Bronchial epithelial cell (primary cell): ENCODE measurements at regions not wholly inside any gene's neighbourhood (a gene's known extent, or its start where the extent isn't known, plus 50 kb on each side); places are given as distances from the start of the nearest gene placed in this dataset.
"Not testable (repeated sequence)": the region's sequence is repeated elsewhere in the genome, so short reads cannot be mapped to it uniquely, and the experiment has no call there.

Experiments
- DNase-seq: peaks from one replicate; pipeline ENCODE4 v3.0.0-alpha.2; 2010; ENCODE audit warnings: low read depth
- FAIRE-seq: peaks from 2 replicates; lab custom pipeline; 2011; peaks lifted over from hg19 to GRCh38; lab: Jason Lieb, UNC
- H3K27me3 ChIP-seq: 2 replicates; pipeline ENCODE4 v1.5.1; 2011; ENCODE audit warnings: low read length; ENCODE audit not compliant: control insufficient read depth, insufficient read depth
- H3K36me3 ChIP-seq: 2 replicates; pipeline ENCODE4 v1.5.1; 2011; ENCODE audit warnings: low read length; ENCODE audit not compliant: control insufficient read depth, insufficient read depth
- H3K4me3 ChIP-seq: 2 replicates; pipeline ENCODE4 v1.5.1; 2011; ENCODE audit warnings: mild to moderate bottlenecking, low read depth, low read length, control low read depth
- TF ChIP-seq, protein P1 (sequence below): IDR thresholded peaks from 2 replicates; pipeline ENCODE4 v1.5.1; 2011; ENCODE audit warnings: mild to moderate bottlenecking, moderate library complexity, low read length, control low read depth, inconsistent platforms; ENCODE audit not compliant: insufficient read depth, severe bottlenecking

DNA sequence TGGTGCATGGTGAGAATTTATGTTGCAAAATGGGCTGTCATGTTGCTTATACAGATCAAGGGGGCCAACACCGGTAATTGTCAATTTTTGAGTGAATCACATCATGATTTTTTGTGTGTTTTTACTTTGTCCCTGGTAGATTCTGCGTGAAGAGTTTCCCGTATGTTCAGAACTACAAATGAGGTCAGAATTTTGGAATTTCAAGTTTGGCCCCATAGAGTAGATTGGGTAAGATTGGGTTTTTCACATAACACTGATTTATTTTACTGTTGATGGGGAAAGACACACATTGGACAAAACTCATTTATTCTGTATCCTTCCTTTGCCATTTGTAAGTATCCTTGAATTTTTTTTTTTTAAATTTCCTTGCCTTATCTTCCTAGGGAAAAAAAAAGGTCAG is 158.5 kb upstream of the MXRA5 start:
- FAIRE-seq (no peak), DNase-seq (no peak)
- Histone ChIP-seq H3K4me3 (no peak overlapping the region), H3K27me3 (no peaks in the 10 kb centered on the region), H3K36me3 (no peaks in the 10 kb centered on the region)
- TF ChIP-seq, protein P1, sequence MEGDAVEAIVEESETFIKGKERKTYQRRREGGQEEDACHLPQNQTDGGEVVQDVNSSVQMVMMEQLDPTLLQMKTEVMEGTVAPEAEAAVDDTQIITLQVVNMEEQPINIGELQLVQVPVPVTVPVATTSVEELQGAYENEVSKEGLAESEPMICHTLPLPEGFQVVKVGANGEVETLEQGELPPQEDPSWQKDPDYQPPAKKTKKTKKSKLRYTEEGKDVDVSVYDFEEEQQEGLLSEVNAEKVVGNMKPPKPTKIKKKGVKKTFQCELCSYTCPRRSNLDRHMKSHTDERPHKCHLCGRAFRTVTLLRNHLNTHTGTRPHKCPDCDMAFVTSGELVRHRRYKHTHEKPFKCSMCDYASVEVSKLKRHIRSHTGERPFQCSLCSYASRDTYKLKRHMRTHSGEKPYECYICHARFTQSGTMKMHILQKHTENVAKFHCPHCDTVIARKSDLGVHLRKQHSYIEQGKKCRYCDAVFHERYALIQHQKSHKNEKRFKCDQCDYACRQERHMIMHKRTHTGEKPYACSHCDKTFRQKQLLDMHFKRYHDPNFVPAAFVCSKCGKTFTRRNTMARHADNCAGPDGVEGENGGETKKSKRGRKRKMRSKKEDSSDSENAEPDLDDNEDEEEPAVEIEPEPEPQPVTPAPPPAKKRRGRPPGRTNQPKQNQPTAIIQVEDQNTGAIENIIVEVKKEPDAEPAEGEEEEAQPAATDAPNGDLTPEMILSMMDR, result no peak

DNA sequence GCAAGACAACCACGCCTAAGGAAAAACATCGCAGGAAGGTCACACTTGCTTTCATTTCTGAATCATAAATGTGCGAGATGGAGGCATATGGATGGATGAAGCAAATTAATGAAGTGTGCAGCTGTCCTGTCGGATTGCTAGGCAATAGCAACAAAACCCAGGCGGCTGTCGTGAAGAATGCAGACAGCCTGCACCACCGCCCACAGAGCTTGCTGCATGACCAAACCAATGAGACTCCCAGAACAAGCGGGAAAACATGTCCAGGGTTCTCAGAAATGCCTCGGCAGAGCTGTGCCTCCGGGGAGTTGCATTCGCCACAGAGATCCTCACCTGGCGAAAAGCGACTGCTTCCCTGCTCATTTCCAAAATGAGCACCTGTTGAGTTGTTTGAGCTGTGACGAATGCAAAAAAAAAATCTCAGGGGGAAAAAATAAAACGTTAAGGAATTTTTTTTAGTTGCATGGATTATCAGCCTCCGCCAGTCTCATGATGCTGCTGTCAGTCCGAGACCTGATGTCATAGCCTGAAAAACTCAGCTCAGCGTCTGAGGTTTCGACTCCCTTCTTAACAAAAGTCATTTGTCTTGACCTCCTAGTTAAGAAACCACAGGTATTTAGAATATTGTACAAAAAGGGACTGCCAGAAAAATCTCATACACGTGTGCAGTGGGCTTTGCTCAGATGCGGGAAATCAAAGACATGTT is 155.5 kb upstream of the MXRA5 start:
- TF ChIP-seq, protein P1, result no peak
- Histone ChIP-seq H3K4me3 (no peak overlapping the region), H3K36me3 (no peaks in the 10 kb centered on the region), H3K27me3 (no peaks in the 10 kb centered on the region)
- peak; percentile 17 for DNase-seq
- FAIRE-seq, result no peak

DNA sequence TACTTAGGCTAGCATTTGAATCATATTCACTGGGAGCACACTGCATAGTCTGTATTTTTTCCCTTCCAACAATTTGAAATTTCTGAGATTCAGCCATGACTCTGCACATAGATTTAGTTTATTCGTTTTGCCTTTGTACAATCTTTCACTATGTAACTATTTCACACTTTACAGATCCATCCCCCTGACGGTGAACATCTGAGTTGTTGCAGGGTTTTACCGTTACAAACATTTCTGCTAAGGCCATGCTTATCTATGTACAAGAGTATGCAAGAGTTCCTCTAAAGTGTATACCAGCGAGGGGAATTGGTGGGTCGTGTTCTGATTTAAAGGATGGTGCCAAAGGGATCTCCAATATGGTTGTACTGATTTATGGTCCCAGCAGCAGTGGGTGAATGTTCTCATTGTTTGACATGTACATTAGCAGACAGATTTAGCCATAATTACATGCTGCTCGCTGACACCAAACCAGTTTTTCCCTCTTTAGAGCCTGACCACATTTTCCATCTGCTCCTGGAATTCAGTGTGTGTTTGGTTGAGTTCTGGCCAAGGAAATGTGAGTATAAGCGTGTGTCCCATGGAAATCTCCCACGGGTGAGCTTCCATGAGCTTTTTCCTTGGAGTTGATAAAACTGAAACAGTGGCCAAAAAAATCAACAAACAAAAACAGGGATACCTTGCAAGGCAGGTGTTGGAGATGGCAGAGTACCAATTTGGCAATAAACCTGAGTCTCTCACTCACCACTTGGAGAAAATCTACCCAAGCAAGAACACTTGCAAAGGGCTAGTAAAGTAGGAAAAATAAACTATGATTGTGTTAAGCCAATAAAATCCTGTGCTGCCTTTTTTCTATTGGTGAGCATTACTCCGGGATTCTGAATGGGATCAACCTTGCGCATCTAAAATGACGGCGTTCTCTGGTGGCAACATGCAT is 149.7 kb upstream of the MXRA5 start:
- peak; percentile 40 for FAIRE-seq

DNA sequence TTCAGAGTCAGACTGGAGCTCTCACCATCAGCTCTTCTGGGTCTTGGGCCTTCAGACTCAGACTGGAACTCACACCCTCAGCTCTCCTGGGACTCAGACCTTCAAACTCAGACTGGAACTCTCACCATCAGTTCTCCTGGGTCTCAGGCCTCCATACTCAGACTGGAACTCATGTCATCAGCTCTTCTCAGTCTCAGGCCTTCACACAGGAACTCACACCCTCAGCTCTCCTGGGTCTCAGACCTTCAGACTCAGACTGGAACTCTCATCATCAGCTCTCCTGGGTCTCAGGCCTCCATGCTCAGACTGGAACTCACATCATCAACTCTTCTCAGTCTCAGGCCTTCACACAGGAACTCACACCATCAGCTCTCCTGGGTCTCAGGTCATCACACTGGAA is 147.2 kb upstream of the MXRA5 start:
- H3K27me3 ChIP-seq, result no peaks in the 10 kb centered on the region
- FAIRE-seq (peak; percentile 72), DNase-seq (no peak)
- H3K4me3 ChIP-seq, result no peak overlapping the region
- TF ChIP-seq, protein P1, result no peak
- H3K36me3 ChIP-seq, result no peaks in the 10 kb centered on the region

More for the DNA sequence above, 149.7 kb upstream of the MXRA5 start:
- not testable (repeated sequence) for H3K27me3 ChIP-seq, H3K4me3 ChIP-seq, DNase-seq, H3K36me3 ChIP-seq

DNA sequence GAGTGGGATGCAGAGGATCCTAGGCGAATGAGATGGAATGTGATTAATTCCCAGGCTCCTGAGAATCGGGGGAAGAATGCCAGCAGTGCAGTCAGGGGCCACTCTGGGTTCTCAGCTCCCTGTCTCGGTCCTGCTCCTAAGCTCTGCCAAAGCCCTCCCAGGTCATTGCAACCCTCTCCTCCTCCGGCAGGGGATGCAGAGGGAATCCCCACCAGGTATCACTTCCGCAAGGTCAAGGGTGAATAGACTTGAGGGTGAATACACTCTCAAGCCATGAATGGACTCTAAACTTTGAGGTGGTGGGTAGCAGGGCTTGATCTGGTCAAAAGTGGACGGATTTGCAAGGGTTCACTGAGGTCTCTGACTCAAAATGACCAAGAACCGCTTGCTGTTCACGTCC is 139.3 kb upstream of the MXRA5 start:
- TF ChIP-seq, protein P1, result no peak
- Histone ChIP-seq H3K27me3 (no peaks in the 10 kb centered on the region), H3K4me3 (no peak overlapping the region), H3K36me3 (no peaks in the 10 kb centered on the region)
- DNase-seq (no peak), FAIRE-seq (no peak)

GRCh38 chrX:3479026-3479425 is 132.6 kb upstream of the MXRA5 start:
- Histone ChIP-seq H3K4me3 (no peak overlapping the region), H3K27me3 (no peaks in the 10 kb centered on the region), H3K36me3 (no peaks in the 10 kb centered on the region)
- DNase-seq (no peak), FAIRE-seq (no peak)
- TF ChIP-seq, protein P1, result no peak
